ENCODE measurements at regions not wholly inside any gene's neighbourhood (a gene's known extent, or its start where the extent isn't known, plus 50 kb on each side); places are given as distances from the start of the nearest gene placed in this dataset.

- in situ Hi-C loops (cut with MboI; ENCODE audit: low sequenced_read_pairs, unreplicated experiment) = no loop called here
- DNase-seq (ENCODE audit: low spot score) = no peak
- no peak for TF ChIP-seq CTCF (IDR thresholded peaks at IDR 0.05; ENCODE audit: borderline replicate concordance, control extremely low read depth, extremely low read depth, insufficient read depth, missing control alignments)
Observed at GRCh38 chr7:17472518-17472917, 174.1 kb downstream of the AHR start.

DNA sequence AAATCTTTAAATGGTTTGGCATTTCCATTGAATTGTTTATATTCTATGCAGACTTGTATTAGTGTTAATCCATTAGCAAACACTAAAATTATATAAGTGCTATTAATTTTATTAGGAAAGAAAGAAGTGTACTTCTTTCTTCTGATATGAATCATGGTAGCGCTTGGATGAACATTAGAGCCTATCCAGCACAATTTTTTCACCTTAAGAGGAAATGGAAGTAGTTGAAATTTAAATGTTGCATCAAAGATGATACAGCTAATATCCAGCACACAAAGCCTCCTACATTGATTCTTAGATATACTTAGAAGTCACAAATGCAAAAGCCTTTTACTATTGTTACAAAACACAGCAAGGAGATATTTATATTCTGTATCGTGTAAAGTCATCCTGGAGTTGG, 174.5 kb downstream of the AHR start:
- no peak for TF ChIP-seq CTCF (IDR thresholded peaks at IDR 0.05; ENCODE audit: borderline replicate concordance, control extremely low read depth, extremely low read depth, insufficient read depth, missing control alignments)
- in situ Hi-C loops (cut with MboI; ENCODE audit: low sequenced_read_pairs, unreplicated experiment) = no loop called here
- no peak for DNase-seq (ENCODE audit: low spot score)

DNA sequence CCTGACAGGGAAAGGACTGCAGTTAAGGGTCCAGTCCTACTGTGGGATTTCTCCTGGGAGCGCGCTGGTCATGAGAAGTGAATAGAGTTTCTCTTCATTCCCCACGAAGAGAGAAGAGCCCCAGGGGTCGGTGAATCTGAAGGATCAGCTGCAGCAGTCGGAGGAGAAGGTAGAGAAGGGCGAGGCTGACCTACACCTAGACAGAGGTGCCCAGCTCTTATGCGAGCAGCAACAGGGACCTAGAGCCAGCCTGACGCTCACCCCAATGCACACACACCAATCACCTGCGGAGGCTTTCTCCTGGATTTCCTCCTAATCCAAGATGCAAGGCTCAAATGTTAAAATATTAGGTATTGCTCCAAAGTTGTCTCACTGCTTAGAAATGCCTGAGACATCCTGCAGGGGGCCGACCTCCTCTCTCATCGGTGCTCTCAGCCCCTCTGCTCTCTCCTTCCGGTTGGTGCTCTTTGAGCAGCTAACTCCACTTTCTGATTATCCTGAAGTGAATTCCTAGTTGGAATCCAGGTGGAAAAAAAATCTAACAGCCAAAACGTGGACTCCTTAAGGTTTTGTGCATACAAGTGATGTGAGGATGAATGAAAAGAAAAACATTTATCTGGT, 176.4 kb downstream of the AHR start:
- TF ChIP-seq CTCF (IDR thresholded peaks at IDR 0.05; ENCODE audit: borderline replicate concordance, control extremely low read depth, extremely low read depth, insufficient read depth, missing control alignments) = no peak
- DNase-seq (ENCODE audit: low spot score) = no peak
- in situ Hi-C loops (cut with MboI; ENCODE audit: low sequenced_read_pairs, unreplicated experiment) = no loop called here

GRCh38 chr7:17477182-17477581, 178.7 kb downstream of the AHR start:
- DNase-seq (ENCODE audit: low spot score) = no peak
- TF ChIP-seq CTCF (IDR thresholded peaks at IDR 0.05; ENCODE audit: borderline replicate concordance, control extremely low read depth, extremely low read depth, insufficient read depth, missing control alignments) = no peak
- in situ Hi-C loops (cut with MboI; ENCODE audit: low sequenced_read_pairs, unreplicated experiment) = no loop called here

DNA sequence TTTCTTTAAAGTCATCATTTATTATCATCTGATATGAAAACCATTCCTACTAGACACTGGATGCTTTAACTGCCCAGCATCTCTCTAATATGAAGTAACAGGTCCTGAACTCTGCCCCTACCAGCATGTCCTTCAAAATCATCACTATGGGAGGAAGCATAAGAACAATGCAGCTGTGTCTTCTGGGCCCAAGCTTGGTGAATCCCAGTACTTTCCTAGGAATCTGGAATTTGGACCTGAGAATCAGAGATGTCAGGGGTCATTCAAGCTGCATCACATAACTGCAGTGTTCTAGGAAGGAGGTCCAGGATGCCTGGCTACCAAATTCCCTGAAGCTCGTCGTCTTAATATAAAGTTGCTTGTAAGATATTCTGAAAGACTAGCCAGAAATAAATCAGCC, 182.7 kb downstream of the AHR start:
- in situ Hi-C loops (cut with MboI; ENCODE audit: low sequenced_read_pairs, unreplicated experiment) = no loop called here
- DNase-seq (ENCODE audit: low spot score) = no peak
- no peak for TF ChIP-seq CTCF (IDR thresholded peaks at IDR 0.05; ENCODE audit: borderline replicate concordance, control extremely low read depth, extremely low read depth, insufficient read depth, missing control alignments)

DNA sequence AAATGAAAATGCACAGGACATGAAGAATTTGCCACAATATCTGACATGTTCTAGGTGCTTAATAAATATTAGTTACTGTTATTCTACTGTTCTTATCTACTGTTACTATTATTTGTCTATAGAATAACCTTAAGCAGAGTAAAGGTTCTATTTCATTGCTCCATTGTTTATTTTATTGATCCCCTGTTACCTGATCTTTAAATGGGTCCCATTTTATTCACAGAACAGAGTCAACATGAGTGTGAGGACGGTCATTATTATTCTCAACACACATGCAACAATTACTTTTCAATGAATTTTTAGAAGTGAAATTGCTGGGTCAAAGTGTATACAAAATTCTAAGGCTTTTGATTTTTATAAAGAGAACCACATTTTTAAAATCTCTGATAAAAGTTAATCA, 186.9 kb downstream of the AHR start:
- no peak for TF ChIP-seq CTCF (IDR thresholded peaks at IDR 0.05; ENCODE audit: borderline replicate concordance, control extremely low read depth, extremely low read depth, insufficient read depth, missing control alignments)
- in situ Hi-C loops (cut with MboI; ENCODE audit: low sequenced_read_pairs, unreplicated experiment) = no loop called here
- no peak for DNase-seq (ENCODE audit: low spot score)

Data from GM13976 (cell line).